Lower lobe of right lung (tissue), 2 donors: ENCODE measurements at regions not wholly inside any gene's neighbourhood (a gene's known extent, or its start where the extent isn't known, plus 50 kb on each side); places are given as distances from the start of the nearest gene placed in this dataset.
"Not testable (repeated sequence)": the region's sequence is repeated elsewhere in the genome, so short reads cannot be mapped to it uniquely, and the experiment has no call there.

Experiments
- ATAC-seq, 2 donors: fragments of 200-7000 bp; cut with Tn5 transposase; one replicate each; pipeline ENCODE4 v1.9.1; 2020 to 2022; ENCODE audit warnings: mild to moderate bottlenecking in 2 of 2, moderate library complexity in 2 of 2
- DNase-seq: peaks from one replicate; pipeline ENCODE4 v3.0.0-alpha.2; 2020
- H3K27ac ChIP-seq: fragments of 200-600 bp; one replicate; pipeline ENCODE4 v1.8.0; 2022
- H3K27me3 ChIP-seq: fragments of 200-600 bp; one replicate; pipeline ENCODE4 v1.8.0; 2022; ENCODE audit warnings: low read depth
- H3K36me3 ChIP-seq: fragments of 200-600 bp; one replicate; pipeline ENCODE4 v1.8.0; 2022; ENCODE audit warnings: mild to moderate bottlenecking
- H3K4me1 ChIP-seq: fragments of 200-600 bp; one replicate; pipeline ENCODE4 v1.8.0; 2022
- H3K4me3 ChIP-seq: fragments of 200-600 bp; one replicate; pipeline ENCODE4 v1.8.0; 2022; ENCODE audit warnings: mild to moderate bottlenecking
- H3K9me3 ChIP-seq: fragments of 200-600 bp; one replicate; pipeline ENCODE4 v1.8.0; 2022
- CTCF ChIP-seq: fragments of 200-600 bp; IDR thresholded peaks from one replicate; pipeline ENCODE4 v1.8.0; 2022; ENCODE audit warnings: antibody characterized with exemption, mild to moderate bottlenecking
- intact Hi-C: fragments of 100-400 bp; cut with DNase I; formaldehyde crosslinking; loops from one replicate; pipeline ENCODE4 v1.11.0; 2022
- donor health status: DM: no; HTN: yes; CAD: no; lungs with severe emphysema.

GRCh38 chr3:66831931-66832330 is 166.2 kb upstream of the KBTBD8 start:
- DNase-seq = no peak
- intact Hi-C loops = no loop called here
- TF ChIP-seq CTCF = no peak
- H3K27me3 ChIP-seq = no peaks in the 10 kb centered on the region
- H3K4me1 ChIP-seq = no peaks in the 10 kb centered on the region
- H3K27ac ChIP-seq = no peak overlapping the region
- H3K9me3 ChIP-seq = no peaks in the 10 kb centered on the region
- no peak overlapping the region for H3K4me3 ChIP-seq
- H3K36me3 ChIP-seq = no peaks in the 10 kb centered on the region
- no peak for ATAC-seq

DNA sequence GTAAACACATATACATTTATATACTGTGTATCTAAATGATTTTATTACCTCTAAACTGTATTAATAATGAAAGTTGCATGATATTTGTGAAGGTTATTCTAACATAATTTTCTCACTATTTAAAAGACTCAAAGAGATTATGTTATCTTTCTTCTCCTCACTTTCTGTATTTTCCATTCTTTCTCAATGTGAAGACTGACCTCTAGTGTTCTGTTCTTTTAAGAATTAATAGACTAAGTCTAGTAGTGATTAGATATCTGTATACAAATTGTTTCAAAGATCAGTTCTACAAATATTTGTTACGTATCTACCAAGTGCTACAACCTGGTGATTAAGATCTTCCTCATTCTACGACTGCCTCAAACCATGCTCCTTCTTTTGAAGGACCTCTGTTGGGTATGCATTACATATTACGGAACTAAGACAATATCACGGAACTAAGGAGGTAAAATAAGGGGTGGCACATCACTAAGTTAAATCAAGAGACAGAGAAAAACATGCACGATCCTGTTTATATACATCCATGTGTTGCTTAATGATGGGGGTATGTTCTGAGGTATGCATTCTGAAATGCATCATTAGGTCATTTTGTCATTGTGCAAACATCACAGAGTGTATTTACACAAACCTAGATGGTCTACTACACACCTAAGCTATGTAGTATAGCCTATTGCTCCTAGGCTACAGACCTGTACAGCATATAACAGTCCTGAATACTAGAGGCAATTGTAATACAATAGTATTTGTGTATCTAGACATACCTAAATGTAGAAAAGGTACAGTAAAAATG is 161.5 kb upstream of the KBTBD8 start:
- Histone ChIP-seq H3K4me1 (no peaks in the 10 kb centered on the region), H3K27me3 (no peaks in the 10 kb centered on the region), H3K9me3 (no peaks in the 10 kb centered on the region), H3K4me3 (no peak overlapping the region), H3K36me3 (no peaks in the 10 kb centered on the region), H3K27ac (no peak overlapping the region)
- no peak for ATAC-seq
- no peak for TF ChIP-seq CTCF
- intact Hi-C loops = no loop called here
- DNase-seq = no peak

DNA sequence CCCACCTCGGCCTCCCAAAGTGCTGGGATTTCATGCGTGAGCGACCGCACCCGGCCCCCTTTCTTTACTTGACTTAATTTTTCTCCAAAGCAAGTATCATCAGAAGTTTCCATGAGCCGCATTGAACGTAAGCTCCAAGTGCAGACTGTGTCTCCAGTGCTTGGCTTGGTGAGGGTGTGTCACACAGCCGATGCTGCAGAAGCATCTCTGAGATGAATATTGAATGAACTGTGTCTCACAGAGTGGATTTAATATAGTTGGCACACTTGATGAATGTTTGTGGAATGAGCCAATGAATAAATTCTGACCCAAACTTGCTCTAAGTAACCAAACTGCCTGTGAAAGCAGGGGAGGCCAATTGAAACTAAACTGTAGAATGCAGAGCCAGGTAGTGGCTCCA is 159.4 kb upstream of the KBTBD8 start:
- ATAC-seq (no peak), DNase-seq (no peak)
- TF ChIP-seq CTCF = no peak
- H3K4me1 ChIP-seq = no peaks in the 10 kb centered on the region
- no peaks in the 10 kb centered on the region for H3K9me3 ChIP-seq
- no peaks in the 10 kb centered on the region for H3K36me3 ChIP-seq
- intact Hi-C loops = no loop called here
- H3K27me3 ChIP-seq = no peaks in the 10 kb centered on the region
- no peak overlapping the region for H3K4me3 ChIP-seq
- no peak overlapping the region for H3K27ac ChIP-seq

GRCh38 chr3:66839508-66839907 is 158.6 kb upstream of the KBTBD8 start:
- Histone ChIP-seq H3K9me3 (no peaks in the 10 kb centered on the region), H3K36me3 (no peaks in the 10 kb centered on the region), H3K27ac (no peak overlapping the region), H3K27me3 (no peaks in the 10 kb centered on the region), H3K4me3 (no peak overlapping the region), H3K4me1 (no peaks in the 10 kb centered on the region)
- no peak for DNase-seq
- intact Hi-C loops = no loop called here
- TF ChIP-seq CTCF = no peak
- no peak for ATAC-seq

GRCh38 chr3:66842761-66843464 is 155.2 kb upstream of the KBTBD8 start:
- H3K9me3 ChIP-seq, H3K36me3 ChIP-seq, ATAC-seq, H3K27me3 ChIP-seq, H3K27ac ChIP-seq, intact Hi-C loops, H3K4me1 ChIP-seq, DNase-seq, H3K4me3 ChIP-seq: not testable (repeated sequence)
